T-helper 22 cell (primary cell): ENCODE measurements at regions not wholly inside any gene's neighbourhood (a gene's known extent, or its start where the extent isn't known, plus 50 kb on each side); places are given as distances from the start of the nearest gene placed in this dataset.

ENCODE experiments used
- DNase-seq: peaks from one replicate; pipeline ENCODE4 v3.0.0-alpha.2; 2020; ENCODE audit warnings: low read depth

DNA sequence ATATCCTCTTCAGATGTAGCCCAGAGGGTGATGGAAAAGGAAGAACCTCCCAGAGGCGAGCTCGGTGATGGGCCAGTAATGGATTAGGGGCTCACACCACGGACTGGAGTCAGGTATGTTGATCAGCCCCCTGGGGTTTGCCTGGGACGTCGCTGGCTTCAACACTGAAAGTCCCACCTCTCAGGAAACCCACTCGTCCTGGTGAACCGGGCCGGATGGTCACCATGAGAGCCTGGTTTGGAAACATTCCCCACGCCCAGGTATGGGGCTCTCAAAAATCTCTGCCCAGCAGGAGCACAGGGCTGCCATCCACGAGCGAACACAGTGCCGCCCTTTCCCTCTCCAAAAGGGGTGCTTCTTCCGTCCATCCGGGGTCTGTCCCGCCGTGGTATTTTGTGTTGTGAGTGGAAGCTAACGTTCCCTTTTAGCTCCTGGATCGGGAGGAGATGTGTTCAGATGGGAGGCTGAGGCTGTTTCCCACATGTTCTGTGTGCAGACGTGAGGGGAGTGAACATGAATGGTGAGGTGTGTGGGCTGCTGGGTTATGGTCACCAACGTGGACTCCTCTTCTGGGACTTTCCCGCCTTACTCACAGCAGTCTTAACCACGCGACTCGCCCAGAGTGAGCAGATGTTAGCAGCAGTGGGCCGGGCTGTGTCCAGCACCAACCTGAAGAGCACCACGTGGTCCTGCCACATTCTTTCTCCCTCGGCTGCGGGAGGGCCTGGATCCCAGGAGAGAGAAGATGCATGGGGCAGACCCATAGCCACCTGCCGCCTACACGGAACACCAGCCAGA lies 139.2 kb downstream of the KIF26A start:
- no peak for DNase-seq

DNA sequence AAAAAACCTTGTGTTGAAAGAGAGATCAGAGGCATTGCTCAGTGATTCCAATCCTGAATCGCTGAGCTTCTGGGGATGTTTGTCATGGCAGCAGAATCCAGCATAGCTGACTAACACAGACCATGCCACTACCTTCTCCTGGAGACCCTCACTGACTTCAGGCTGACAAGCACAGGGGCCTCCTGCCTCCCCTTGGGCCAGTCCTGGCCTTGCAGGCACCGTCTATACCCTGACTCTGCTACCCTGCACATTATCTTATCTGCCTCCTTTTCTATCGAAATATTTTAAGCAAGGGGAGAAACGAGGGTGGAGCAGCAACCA lies 139.8 kb downstream of the KIF26A start:
- DNase-seq = no peak

DNA sequence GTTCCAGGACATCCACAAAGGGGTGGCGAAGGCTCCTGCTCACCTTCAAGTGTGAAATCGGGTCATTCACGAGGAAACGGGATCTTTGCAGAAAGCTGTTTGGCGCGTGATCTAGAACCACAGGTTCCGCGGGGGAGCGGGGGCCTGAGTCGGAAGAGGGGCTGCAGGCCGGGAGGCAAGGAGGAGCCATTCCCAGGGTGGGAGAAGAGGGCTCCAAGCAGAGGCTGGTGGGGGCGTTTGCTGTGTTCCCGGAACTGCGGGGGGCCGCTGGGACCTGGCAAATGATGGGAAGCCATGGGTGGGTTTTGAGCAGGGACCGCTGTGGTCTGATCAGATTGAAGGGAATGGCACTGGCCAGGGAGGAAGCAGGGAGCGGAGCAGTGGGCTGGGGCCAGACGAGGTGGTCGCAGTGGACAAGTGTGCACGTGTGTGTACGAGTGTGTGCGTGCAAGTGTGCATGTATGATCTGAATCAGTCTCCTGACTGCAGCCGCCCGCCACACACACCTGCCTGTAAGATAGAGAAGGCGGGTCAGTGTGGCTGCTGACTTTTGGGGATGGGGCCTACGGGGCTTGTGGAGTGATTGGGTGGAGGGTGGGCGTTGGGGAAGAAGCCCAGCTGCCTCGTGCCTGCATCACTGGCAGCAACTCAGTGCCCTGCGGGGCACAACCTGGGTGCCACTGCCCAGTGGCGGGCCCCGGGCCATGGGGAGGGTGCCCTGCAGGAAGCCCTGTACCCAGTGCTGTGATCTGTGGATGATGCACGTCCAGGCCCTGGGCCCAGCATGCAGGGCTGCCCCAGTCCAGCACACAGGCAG lies 141.9 kb downstream of the KIF26A start:
- no peak for DNase-seq

DNA sequence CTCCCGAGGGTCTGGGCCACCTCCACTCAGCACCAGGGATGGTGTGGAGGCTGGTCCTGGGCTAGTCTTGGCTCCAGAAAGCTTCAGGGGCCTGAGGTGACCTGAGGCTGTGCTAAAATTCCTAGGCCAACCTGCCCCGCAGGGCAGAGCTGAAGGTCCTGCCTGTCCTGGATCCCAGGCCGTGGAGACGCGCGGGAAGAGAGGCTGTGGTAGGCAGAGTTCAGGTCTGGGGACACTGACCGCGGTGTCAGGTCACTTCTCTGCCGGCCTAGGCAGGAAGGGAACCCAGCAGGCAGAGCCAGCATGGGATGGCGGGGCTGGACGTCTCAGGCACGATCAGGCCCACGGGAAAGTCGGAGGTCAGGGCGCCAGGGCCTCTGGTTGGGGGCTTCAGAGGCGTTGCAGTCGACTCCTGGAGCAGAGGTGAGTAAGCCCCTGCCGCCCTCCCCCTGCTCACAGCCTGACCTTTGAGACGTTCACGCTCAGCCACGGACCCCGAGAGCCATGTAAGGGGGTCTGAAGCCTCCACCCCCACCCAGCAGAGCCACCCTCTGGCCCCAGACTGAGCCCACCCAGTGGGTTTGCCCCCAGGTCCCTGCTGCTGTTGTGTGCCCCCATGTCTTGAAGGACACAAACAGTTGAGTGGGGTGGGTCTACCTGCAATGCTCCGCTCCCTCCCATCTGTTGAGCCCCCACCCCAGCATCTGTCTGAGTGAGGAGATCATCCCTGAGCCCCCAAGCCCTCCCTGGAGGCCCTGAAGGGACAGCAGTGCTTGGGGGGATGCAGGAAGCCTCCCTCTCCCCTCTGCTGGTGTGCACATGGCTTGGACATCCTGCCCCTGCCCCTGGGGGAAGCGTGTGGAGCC lies 142.7 kb downstream of the KIF26A start:
- no peak for DNase-seq

DNA sequence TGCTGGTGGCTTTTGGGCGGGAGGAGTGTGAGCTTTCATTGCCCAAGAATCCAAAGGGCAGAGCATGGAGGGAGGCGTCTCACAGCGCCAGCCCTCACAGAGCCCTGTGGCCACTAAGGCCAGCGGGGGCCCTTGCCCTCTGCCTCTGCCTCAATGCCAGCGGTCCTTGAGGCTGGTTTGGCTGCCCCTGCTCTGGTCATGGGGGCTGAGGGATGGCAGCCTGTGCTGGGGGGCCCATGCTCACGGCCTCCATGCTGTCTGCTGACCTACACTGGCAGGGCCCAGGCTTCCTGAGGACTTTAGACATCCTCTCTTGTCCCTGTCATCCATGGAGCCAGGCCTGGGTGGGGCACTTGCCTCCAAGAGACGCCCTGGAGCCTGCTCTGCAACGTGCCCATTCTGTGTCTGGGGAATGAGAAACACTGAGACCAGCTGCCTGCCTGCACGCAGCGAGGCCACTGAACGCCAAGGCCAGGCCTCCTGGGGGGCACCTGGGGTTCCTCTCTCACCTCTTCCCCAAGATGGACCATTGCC lies 143.4 kb downstream of the KIF26A start:
- DNase-seq = no peak

DNA sequence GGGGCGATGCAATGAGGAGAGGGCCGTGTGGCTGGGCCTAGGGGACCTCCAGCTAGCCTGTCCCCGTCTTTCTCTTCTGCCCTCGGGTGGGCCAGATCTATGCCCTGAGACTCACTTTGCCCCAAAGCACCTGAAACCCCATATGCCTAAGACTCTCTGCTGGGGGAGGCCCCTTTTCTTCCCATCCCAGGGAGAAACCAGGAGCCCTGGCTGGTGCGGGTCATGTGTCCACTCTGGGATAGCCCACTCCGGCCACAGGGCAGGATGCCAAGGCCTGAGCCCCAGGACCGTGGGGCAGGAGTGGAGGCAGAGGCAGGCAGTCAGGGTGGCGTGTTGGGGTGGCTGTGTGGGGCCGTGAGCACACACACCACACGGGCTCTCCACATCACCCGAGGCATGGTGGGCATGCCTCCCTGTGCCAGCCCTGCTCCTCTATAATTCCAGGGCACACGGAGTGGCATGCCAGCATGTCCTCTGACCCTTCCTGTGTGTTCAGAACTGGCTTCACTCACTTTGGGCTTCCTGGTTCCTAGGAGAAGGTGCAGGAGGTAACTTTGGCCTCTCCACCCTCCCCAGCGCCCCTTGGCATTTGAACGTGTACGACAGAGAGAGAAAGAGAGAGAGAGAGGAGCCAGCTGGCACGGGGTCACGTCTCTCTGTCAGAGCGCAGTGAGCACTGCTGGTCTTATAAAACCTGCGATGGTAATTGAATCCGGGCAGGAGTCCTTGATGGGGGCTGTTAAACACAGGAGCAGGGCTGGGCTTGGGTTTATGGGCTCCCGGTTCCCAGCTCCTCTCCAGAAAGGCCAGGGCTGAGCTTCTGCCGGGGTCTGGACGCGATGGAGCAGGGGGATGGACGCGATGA lies 144.2 kb downstream of the KIF26A start:
- DNase-seq = no peak

DNA sequence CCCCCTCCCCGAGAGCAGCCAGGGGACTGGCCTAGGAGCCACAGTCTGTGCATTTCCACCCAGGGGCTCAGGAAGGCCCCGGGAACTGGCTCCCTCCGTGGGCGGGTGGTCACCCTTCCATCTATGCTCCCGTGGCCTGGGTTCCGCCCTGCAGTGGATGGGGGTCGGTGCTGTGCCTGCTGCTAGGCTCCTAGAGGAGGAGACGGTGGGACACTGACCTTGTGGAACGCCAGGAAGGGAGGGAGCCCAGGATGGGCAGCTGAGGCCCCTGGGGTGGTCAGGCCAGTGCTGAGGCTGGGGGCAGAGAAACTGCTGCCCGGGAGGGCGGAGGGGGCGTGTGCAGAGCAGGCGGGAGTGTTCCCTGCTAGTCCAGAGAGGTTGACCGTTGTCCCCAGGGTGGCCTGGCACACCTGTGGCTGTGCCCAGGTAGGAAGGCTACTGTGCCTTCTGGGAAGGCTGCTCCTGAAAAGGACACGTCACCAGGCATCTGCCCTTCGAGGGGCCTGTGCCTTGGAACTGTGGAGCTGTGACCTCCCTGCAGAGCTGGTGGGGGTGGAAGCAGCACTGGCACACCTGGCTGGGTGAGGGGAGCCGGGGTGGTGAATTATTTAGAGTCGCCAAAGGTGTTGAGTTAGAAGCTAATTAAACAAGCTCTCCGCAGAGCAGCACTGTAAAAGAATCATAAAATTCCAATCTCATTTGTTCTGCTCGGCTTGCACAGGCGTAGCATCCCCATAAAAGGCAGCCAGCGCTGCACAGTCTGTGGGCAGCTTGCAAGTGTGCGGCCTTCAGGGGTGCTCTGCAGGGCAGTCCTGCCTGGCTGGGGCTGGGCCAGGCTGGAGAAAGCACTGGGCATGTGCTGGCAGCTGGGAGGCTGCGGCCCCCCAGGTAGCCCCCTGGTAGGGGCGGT lies 145.1 kb downstream of the KIF26A start:
- no peak for DNase-seq

DNA sequence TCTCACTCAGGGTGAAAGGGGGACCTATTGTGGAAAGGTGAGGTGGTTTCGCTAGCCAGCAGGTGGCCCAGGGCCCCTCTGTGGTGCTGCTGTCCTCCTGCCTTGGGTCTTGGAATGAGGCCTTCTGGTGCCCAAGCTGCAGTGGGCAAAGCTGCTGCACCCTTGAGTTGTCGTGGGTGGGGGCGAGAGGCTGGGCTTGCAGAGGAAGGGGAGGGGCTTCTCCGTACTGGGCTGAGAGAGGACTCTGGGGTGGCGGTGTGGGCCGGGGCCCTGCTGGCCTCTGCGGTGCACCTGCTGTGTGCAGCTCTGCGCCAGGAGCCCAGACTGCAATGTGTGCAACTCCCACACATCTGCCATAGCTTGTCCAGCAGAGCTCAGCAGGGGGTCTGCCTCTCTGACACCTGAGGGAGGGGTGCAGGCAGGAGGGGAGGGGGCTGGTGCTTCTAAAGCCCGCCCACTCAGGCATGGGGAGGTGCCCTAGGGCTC lies 145.8 kb downstream of the KIF26A start:
- DNase-seq = no peak

DNA sequence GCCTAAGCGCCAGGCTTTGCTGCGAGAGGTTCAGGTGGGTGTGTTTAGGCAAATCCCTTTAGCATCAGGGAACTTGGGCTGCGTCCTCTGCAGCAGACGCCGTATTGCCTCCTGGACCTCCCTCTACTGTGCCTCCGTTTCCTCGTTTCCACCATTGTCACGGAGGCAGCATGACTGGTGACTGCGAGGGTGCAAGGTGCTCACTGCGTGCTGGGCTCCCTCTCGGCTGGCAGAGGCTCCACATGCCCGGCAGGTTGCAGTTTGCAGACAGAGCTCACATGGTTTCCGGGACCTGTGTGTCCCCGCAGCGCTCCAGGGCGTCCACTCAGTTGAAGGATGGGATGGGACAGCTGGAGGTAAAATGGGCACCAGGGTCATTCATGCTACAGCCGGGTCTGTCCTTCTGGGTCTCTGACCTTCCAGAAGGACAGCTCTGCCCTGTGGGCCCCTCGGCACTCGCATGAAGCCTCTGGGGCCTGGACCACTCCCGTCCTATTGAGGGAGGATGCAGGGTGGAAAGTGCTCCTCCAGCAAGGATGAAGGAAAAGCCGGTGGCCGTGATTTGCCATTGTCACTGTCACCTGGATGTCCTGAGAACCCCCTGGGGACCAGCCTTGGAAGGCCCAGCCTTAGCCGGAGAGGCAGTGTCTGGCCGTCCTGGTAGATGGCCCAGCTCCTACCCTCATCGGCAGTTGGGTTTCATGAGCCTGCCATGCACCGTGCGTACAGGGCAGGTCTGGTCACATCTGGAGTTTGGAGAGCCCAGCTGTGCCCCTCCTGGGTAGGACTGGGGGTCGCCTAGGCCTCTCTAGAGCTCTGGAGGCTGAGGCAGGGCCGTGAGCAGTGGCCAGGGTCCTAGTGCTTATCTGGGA lies 146.5 kb downstream of the KIF26A start:
- DNase-seq = no peak

DNA sequence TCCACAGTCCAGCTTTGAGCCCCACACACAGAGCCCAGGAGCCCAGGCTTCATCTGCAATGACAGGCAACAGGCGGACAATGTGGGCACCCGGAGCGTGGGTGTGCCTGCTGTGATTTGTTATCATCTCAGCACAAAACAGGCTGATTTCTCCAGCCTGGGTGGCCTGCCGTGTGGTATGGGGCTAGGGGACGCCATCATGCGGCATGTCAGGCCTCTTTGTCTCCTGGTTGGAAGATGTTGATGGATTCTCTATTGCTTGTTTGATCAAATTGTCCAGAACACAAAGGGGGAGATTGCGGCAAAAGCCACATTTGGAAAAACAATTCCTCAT lies 147.1 kb downstream of the KIF26A start:
- DNase-seq = no peak

DNA sequence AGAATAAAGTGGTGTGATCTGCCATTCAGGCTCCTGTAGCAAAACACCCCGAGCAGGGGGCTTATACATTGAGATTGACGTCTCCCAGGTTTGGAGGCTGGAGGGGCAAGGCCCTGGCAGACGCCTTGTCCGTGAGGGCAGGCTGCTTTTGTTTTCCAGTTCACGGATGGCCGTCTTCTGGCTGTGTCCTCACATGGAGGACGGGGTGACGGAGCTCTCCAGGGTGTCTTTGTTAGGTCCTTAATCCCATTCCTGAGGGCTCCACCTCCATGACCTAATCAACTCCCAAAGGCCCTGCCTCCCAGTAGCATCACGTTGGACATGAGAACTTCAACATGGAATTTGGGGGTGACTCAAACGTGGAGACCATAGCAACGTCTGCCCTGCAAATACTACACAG lies 147.7 kb downstream of the KIF26A start:
- DNase-seq = no peak

DNA sequence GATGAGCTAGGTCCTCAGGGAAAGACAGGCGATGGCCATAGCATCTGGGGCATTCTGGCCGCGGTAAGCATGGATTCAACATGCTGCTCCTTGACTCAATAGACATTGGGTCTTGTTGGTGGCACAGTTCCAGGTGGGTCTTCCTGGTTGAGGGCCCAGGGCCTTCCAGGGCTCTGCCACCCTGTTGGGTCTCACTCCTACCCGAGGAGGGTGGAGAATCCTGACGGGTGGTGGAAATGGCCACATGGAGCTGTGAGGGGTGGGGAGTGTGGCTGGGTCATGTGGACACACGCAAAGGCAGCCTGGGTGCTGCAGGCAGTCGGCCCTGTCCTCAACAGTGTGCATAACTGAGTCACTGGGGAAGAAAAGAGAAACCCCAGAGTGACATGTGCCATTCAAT lies 148.1 kb downstream of the KIF26A start:
- no peak for DNase-seq

DNA sequence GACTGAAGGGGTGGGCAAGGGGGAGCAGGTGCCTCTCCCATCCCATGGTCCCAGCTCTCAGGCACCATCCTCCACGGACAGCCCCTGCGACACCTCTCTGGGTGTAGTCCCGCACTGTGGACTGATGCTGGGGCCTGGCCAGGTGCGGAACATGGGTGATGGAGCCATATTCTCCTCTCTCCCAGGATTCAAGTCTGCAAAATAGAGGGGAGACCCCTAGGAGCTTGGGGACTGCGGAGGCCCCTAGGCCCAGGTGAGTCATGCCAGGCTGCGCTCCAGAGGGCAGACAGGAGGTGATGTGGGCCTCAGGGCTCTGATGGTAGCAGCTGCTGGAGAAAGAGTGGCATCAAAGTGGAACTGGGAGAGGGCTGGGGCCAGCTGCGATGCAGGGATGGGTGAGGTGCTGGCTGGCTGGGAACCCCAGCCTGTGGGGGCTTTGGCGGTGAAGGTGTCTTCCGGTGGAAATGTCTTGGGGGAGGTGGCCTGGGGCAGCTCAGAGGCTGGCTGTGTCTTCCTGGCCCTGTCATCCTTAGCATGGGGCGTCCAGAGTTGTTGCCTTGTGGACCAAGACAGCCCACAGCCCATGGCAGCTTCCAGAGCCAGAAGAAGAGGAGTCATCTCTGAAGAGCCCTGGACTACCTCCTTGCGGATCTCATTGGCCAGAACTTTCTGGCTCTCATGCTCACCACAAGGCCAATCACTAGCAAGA lies 149.1 kb downstream of the KIF26A start:
- no peak for DNase-seq

DNA sequence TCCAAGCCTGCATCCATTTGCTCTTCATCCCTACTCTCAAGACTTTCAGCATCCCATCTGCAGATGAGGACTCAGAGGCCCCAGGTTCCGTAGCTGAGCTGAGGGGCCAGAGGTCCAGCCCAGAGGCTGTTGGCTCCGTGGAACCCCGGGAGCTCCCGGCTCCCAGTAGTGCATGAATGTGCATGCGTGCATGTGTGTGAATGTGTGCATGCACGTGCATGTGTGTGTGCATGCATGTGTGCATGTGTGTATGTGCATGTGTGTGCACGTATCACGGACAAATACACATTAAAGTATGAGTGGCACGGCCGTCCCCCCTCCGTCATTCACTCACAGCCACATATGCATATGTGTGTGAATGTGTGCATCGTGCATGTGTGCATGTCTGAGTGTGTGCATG lies 149.9 kb downstream of the KIF26A start:
- DNase-seq = no peak

DNA sequence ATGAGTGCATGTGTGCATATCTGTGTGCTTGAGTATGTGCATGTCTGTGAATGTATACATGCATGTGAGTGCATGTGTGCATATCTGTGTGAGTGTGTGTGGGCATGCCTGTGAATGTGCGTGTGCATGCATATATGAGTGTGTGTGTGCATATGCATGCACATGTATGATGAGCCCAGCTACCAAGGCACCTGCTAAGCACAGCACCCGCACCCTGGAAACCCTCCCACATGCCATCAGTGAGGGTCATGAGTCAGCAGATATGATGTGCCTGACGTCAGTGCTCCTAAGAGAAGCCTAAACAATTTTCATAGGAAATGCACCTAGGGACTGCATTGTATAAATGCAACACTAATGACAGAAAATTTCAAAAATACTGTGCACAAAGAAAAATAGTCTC lies 151.1 kb downstream of the KIF26A start:
- no peak for DNase-seq

DNA sequence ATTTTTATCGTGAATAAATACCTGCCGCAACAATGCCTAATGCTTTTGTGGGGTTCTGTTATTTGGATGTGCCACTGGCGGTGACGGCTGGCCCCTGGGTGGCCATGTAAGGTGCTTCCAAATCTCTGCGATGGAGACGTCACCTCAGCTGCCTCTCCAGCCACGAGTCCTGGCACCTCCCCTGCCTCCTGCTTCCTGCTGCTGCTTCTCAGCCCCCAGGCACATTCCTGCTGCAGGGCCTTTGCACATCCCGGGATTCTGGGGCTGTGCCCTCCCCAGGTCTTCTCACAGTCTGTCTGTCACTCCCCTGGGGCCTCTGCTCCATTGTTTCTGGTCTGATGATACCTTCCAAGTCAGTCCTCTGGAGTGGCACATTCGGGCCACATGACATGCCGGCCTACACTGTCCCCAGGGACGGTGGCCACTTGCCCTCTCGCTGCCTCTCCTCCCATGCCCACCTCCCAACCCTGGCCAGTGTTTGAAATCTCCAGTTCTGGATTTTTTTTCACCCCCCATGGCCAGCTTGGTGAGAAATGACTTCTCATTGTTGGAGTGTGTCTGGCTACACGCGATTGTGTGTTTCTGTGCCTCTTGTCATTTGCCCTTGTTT lies 151.8 kb downstream of the KIF26A start:
- DNase-seq = no peak

DNA sequence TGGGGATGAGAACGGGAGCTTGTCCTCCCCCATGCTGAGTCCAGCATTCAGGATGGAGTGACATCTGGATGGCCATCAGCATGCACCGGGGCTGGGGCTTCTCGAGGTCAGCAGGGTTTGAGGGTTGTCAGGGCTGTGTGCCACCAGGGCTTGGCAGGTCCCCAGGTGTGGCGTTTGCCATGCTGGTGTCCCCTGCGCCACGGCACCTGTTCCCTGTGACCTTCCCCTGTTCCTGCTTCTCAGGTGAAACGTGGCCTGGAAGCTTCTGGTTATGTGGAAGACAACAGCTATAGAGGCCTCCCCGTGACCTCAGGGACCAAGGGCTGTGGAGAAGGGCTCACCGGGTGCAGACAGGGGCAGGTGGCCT lies 152.4 kb downstream of the KIF26A start:
- no peak for DNase-seq
